HCT116 (cell line): ENCODE measurements at regions not wholly inside any gene's neighbourhood (a gene's known extent, or its start where the extent isn't known, plus 50 kb on each side); places are given as distances from the start of the nearest gene placed in this dataset.

Experiments used
- ATAC-seq: fragments of 200-7000 bp; cut with Tn5 transposase; 2 replicates; pipeline ENCODE4 v1.9.1; 2020; ENCODE audit warnings: mild to moderate bottlenecking, moderate library complexity
- BruUV-seq: library from RNA; stranded (reverse); fragments of 400-500 nt; replicated peaks from 2 replicates; lab custom pipeline; 2021; lab: Mats Ljungman, UMichigan
- CTCF ChIA-PET: fragments of 300-600 bp; sonication (Branson Sonifier 250); formaldehyde crosslinking; loops from one replicate; lab custom pipeline; 2021; ENCODE audit warnings: antibody characterized with exemption; lab: Charles Lee
- POLR2A ChIA-PET: fragments of 300-600, 350-600 bp; sonication (Branson Sonifier 250); formaldehyde crosslinking; loops from one replicate; lab custom pipeline; 2021; ENCODE audit warnings: antibody characterized with exemption; lab: Charles Lee
- RAD21 ChIA-PET, 2 experiments: fragments of 300-600 bp; sonication (Branson Sonifier 250); formaldehyde crosslinking; loops; one replicate each; lab custom pipeline; 2023; ENCODE audit warnings: low total read pairs in 2 of 2; ENCODE audit not compliant: uncharacterized antibody in 2 of 2, unreplicated experiment in 2 of 2, low non-redundant PET in 1 of 2; lab: Charles Lee
- DNase-seq: peaks from one replicate; pipeline ENCODE4 v3.0.0-alpha.2; 2010; ENCODE audit warnings: low read depth, low spot score
- H2AFZ ChIP-seq: fragments of 200-600 bp; shearing (Covaris generic), sonication (generic); 2 replicates; pipeline ENCODE4 v1.6.1; 2017; ENCODE audit warnings: low read depth, mixed run types, mixed read lengths, antibody characterized with exemption, low read length; ENCODE audit not compliant: poor library complexity, severe bottlenecking
- H3K27ac ChIP-seq: 2 replicates; pipeline ENCODE4 v1.5.1; 2012; ENCODE audit warnings: low read depth, low read length
- H3K27me3 ChIP-seq: fragments of 200-600 bp; sonication (generic); 2 replicates; pipeline ENCODE4 v1.6.1; 2016; ENCODE audit warnings: mixed run types, low read length, mixed read lengths; ENCODE audit not compliant: insufficient read depth
- H3K36me3 ChIP-seq, 2 experiments: fragments of 200-500 bp in 1 of 2; fragments of 200-600 bp in 1 of 2; sonication (Bioruptor generic) in 1 of 2; sonication (generic) in 1 of 2; 2 replicates each; pipeline versions ENCODE4 v1.5.1 to v1.6.1; 2014 to 2016; ENCODE audit warnings: low read length in 2 of 2, inconsistent platforms in 1 of 2, mixed read lengths in 1 of 2, mixed run types in 1 of 2; ENCODE audit not compliant: insufficient read depth in 2 of 2, control insufficient read depth in 1 of 2
- H3K4me1 ChIP-seq, 2 experiments: fragments of 200-600 bp in 1 of 2; sonication (generic) in 1 of 2; 2 replicates each; pipeline versions ENCODE4 v1.5.1 to v1.6.1; 2012 to 2017; ENCODE audit warnings: low read length in 2 of 2, inconsistent platforms in 1 of 2, mild to moderate bottlenecking in 1 of 2, mixed read lengths in 1 of 2, mixed run types in 1 of 2, moderate library complexity in 1 of 2; ENCODE audit not compliant: insufficient read depth in 2 of 2, control insufficient read depth in 1 of 2
- H3K4me2 ChIP-seq: fragments of 200-600 bp; sonication (generic); 2 replicates; pipeline ENCODE4 v1.6.1; 2017; ENCODE audit warnings: mixed run types, low read length, mixed read lengths
- H3K4me3 ChIP-seq, 2 experiments: fragments of 200-600 bp in 1 of 2; sonication (generic) in 1 of 2; replicated peaks in 1 of 2; 2 replicates each; pipeline ENCODE4 v1.5.1; 2011 to 2016; ENCODE audit warnings: low read length in 2 of 2, control low read depth in 1 of 2, low read depth in 1 of 2, mild to moderate bottlenecking in 1 of 2, mixed read lengths in 1 of 2, mixed run types in 1 of 2
- H3K79me2 ChIP-seq: fragments of 200-600 bp; sonication (generic); 2 replicates; pipeline ENCODE4 v1.6.1; 2017; ENCODE audit warnings: mild to moderate bottlenecking, mixed run types, low read length, moderate library complexity, mixed read lengths; ENCODE audit not compliant: insufficient read depth
- H3K9ac ChIP-seq: fragments of 200-600 bp; sonication (generic); 2 replicates; pipeline ENCODE4 v1.6.1; 2016; ENCODE audit warnings: low read length, mixed read lengths
- H3K9me2 ChIP-seq: fragments of 200-600 bp; sonication (generic), shearing (Covaris generic); 2 replicates; pipeline ENCODE4 v1.6.1; 2017; ENCODE audit warnings: mixed run types, mild to moderate bottlenecking, moderate library complexity; ENCODE audit not compliant: insufficient read depth
- H3K9me3 ChIP-seq, 2 experiments: fragments of 200-500 bp in 1 of 2; fragments of 200-600 bp in 1 of 2; sonication (Bioruptor generic) in 1 of 2; sonication (generic) in 1 of 2; 2 replicates each; pipeline ENCODE4 v1.6.1; 2014 to 2017; ENCODE audit warnings: low read length in 2 of 2, mixed read lengths in 2 of 2, inconsistent platforms in 1 of 2, low read depth in 1 of 2, mild to moderate bottlenecking in 1 of 2, mixed run types in 1 of 2, moderate library complexity in 1 of 2; ENCODE audit not compliant: control insufficient read depth in 1 of 2, insufficient read depth in 1 of 2
- H4K20me1 ChIP-seq: fragments of 200-600 bp; sonication (generic), shearing (Covaris generic); 2 replicates; pipeline ENCODE4 v1.6.1; 2017; ENCODE audit warnings: mixed run types, mild to moderate bottlenecking, moderate library complexity; ENCODE audit not compliant: insufficient read depth
- CBX3 ChIP-seq: IDR thresholded peaks from 2 replicates; pipeline ENCODE4 v1.6.1; 2012; ENCODE audit warnings: low read depth
- CEBPB ChIP-seq: IDR thresholded peaks from 2 replicates; pipeline ENCODE4 v1.6.1; 2012; ENCODE audit warnings: low read depth
- CTCF ChIP-seq, 3 experiments: fragments of 200-600 bp in 1 of 3; sonication (generic) in 1 of 3; IDR thresholded peaks in 2 of 3; conservative IDR thresholded peaks in 1 of 3; 2 replicates each; pipeline ENCODE4 v1.5.1; 2012 to 2017; ENCODE audit warnings: low read depth in 2 of 3, low read length in 2 of 3, antibody characterized with exemption in 1 of 3, borderline replicate concordance in 1 of 3, control low read depth in 1 of 3, mild to moderate bottlenecking in 1 of 3, mixed read lengths in 1 of 3, mixed run types in 1 of 3, moderate library complexity in 1 of 3; ENCODE audit not compliant: insufficient read depth in 1 of 3
- ELF1 ChIP-seq: IDR thresholded peaks from 2 replicates; pipeline ENCODE4 v1.6.1; 2012; ENCODE audit warnings: low read depth, borderline replicate concordance
- FOSL1 ChIP-seq: IDR thresholded peaks from 2 replicates; pipeline ENCODE4 v1.6.1; 2012; ENCODE audit warnings: low read depth
- JUND ChIP-seq: IDR thresholded peaks from 2 replicates; pipeline ENCODE4 v1.6.1; 2012
- POLR2A ChIP-seq: IDR thresholded peaks from 2 replicates; pipeline ENCODE4 v1.7.0; 2011; ENCODE audit warnings: borderline replicate concordance; ENCODE audit not compliant: insufficient read depth, insufficient read length; ENCODE audit errors: extremely low read depth
- POLR2AphosphoS5 ChIP-seq: IDR thresholded peaks from 2 replicates; pipeline ENCODE4 v1.6.1; 2011; ENCODE audit warnings: mild to moderate bottlenecking, low read depth, low read length, moderate library complexity
- RAD21 ChIP-seq: IDR thresholded peaks from 2 replicates; pipeline ENCODE4 v1.6.1; 2012; ENCODE audit warnings: low read depth, mild to moderate bottlenecking
- TCF7L2 ChIP-seq: IDR thresholded peaks from 2 replicates; pipeline ENCODE4 v1.7.0; 2011; ENCODE audit warnings: borderline replicate concordance, inconsistent platforms; ENCODE audit not compliant: insufficient read depth, insufficient read length; ENCODE audit errors: extremely low read depth
- intact Hi-C: fragments of 100-400 bp; cut with micrococcal nuclease; formaldehyde crosslinking; loops from 2 replicates; pipeline ENCODE4 v1.10.0; 2022

DNA sequence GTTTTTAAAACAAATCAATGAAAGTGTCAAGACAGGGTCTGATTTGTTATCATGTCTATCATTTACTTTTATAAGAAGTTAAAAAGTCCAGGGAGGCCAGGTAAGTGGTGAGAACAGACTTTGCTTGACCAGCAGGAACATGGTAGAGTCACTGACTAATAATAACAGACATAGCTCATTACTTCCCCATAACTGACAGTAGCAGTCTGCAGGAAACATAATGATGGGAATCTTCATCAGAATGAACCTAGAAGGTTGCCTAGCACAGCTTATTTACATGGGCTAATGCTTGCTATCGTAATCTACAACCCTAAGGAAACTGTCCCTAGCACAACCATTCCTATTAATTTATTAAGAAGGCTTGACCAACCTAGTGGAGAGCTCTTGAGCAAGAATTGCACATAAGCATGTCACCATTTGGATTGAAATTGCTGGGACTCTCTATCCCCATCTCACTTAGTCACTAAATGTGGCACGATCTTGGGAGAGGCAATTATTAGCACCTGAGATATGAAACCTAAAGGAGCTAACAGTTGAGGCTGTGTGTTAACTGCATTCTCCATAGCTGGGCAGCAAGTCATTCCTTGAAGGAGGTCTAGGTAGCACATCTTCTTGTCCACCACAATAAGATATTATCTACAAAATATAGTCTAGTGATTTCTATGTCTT, 139.6 kb upstream of the ZBTB20 start:
- H3K27ac ChIP-seq, result no peak overlapping the region
- no peaks in the 10 kb centered on the region for H3K9me2 ChIP-seq
- H3K36me3 ChIP-seq, result no peaks in the 10 kb centered on the region
- intact Hi-C loops, result no loop called here
- TF ChIP-seq FOSL1 (no peak), JUND (no peak), CEBPB (no peak)
- no TSS peak for BruUV-seq
- H3K4me1 ChIP-seq, result no peaks in the 10 kb centered on the region
- ATAC-seq (no peak), DNase-seq (no peak)
- H3K4me3 ChIP-seq, result no peak overlapping the region
- CTCF ChIA-PET, result no interaction called here
- H3K9me3 ChIP-seq, result no peaks in the 10 kb centered on the region
- RAD21 ChIA-PET, result no interaction called here
- no peak overlapping the region for H3K4me2 ChIP-seq
- no peak overlapping the region for H2AFZ ChIP-seq
- H4K20me1 ChIP-seq, result no peaks in the 10 kb centered on the region
- no peaks in the 10 kb centered on the region for H3K79me2 ChIP-seq
- H3K9ac ChIP-seq, result no peak overlapping the region
- POLR2A ChIA-PET, result no interaction called here
- no peaks in the 10 kb centered on the region for H3K27me3 ChIP-seq

DNA sequence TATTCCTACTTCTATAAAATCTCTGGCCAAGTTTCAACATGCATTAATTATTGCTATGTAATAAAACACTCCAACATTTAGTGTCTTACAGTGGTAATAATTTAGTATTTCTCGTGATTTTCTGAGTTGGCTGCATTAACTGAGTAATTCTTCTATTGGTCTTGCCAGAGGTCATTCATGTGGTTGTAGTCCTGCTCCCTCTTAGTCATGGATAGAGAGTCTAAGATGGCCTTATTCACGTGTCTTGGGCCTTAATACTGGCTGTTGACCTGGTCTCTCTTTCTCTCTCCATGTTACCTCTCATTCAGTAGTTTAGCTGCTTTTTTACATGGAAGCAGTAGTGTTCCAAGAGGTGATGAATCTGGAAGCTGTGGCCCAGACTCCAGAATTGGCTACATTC, 140.1 kb upstream of the ZBTB20 start:
- no peaks in the 10 kb centered on the region for H3K36me3 ChIP-seq
- H3K4me2 ChIP-seq, result no peak overlapping the region
- H3K79me2 ChIP-seq, result no peaks in the 10 kb centered on the region
- ATAC-seq (no peak), DNase-seq (no peak)
- no peaks in the 10 kb centered on the region for H3K9me3 ChIP-seq
- H3K9me2 ChIP-seq, result no peaks in the 10 kb centered on the region
- no peaks in the 10 kb centered on the region for H3K27me3 ChIP-seq
- intact Hi-C loops, result no loop called here
- H3K27ac ChIP-seq, result no peak overlapping the region
- TF ChIP-seq ELF1, result no peak
- TF ChIP-seq POLR2A, result no peak
- no peak for TF ChIP-seq JUND
- TF ChIP-seq RAD21, result no peak
- TF ChIP-seq CBX3, result no peak
- no peak for TF ChIP-seq POLR2AphosphoS5
- no peak for TF ChIP-seq CTCF (IDR thresholded peaks at IDR 0.05 in 2 of 3, conservative IDR thresholded peaks at IDR 0.05 in 1 of 3; ENCODE audit: borderline replicate concordance in 1 of 3, insufficient read depth in 1 of 3, low read depth in 2 of 3, low read length in 2 of 3)
- no peak for TF ChIP-seq TCF7L2
- no peaks in the 10 kb centered on the region for H3K4me1 ChIP-seq
- ChIA-PET POLR2A (no interaction called here), CTCF (no interaction called here), RAD21 (no interaction called here)
- no peak overlapping the region for H2AFZ ChIP-seq
- no peaks in the 10 kb centered on the region for H4K20me1 ChIP-seq
- H3K4me3 ChIP-seq, result no peak overlapping the region
- no peak overlapping the region for H3K9ac ChIP-seq
- no TSS peak for BruUV-seq
